ENCODE measurements at regions not wholly inside any gene's neighbourhood (a gene's known extent, or its start where the extent isn't known, plus 50 kb on each side); places are given as distances from the start of the nearest gene placed in this dataset.

GRCh38 chr1:188194916-188195315, 1366.2 kb downstream of the PLA2G4A start:
- TF ChIP-seq CTCF (IDR thresholded peaks at IDR 0.05) (no peak), POLR2A (IDR thresholded peaks at IDR 0.05) (no peak)
